Left cardiac atrium (tissue), 4 donors: ENCODE measurements at regions not wholly inside any gene's neighbourhood (a gene's known extent, or its start where the extent isn't known, plus 50 kb on each side); places are given as distances from the start of the nearest gene placed in this dataset.

Experiments used
- ATAC-seq, 2 donors: fragments of 200-7000 bp; cut with Tn5 transposase; one replicate each; pipeline ENCODE4 v1.9.1; 2020; ENCODE audit warnings: mild to moderate bottlenecking in 2 of 2, moderate library complexity in 2 of 2
- DNase-seq: peaks from one replicate; pipeline ENCODE4 v3.0.0-alpha.2; 2020
- intact Hi-C, 2 donors: fragments of 100-400 bp; cut with DNase I; formaldehyde crosslinking; loops; one replicate each; pipeline versions ENCODE4 v1.14.1 to v1.15.1; 2022 to 2023
- donor health status: DM: no; HTN: yes; CAD: no.
- donor health status: DM: no; HTN: yes; CAD: no; lungs with severe emphysema.
- donor health status: DM: yes; HTN: yes; CAD: no.
- donor health status: Dilated cardiomyopathy.

DNA sequence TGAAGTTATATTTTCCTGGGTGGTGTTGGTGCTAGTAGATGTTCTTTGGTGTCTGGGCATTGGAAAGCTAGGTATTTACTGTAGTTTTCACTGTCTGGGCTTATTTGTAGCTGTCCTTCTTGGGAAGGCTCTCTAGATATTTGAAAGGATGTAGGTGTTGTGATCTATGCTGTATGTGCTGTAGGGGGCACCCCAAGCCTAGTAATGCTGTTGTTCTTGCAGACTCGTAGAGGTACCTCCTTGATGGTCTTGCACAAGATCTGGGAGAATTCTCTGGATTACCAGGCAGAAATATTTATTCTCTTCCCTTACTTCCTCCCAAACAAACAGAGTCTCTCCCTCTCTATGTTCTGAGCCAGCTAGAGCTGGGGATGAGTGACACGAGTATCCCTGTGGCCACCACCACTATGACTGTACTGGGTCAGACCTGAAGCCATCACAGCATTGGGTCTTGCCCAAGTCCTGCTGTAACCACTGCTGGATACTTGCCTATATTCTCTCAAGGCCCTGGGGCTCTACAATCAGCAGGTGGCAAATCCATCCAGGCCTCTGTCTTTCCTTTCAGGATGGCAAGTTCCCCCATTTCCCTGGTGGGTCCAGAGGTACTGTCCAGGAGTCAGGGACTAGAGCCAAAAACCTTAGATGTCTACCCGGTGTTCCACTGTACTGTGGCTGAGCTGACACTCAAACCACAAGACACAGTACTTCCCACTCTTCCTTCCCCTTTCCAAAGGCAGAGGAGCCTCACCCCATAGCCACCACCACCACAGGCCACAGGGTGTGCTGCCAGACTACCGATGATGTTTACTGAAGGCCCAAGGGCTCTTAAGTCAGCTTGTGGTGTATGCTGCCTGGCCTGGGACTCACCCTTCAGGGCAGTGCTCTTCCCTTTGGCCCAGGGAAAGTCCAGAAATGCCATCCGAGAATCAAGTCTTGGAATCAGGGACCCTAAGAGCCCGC lies 195.2 kb upstream of the DPPA4 start:
- intact Hi-C loops = no loop called here
- peak in 1 of 2 donors; percentile 61 for ATAC-seq
- DNase-seq = no peak

- intact Hi-C loops = no loop called here
- DNase-seq (no peak), ATAC-seq (no peak)
Measured at GRCh38 chr3:109545746-109546145, 208.4 kb upstream of the DPPA4 start.

DNA sequence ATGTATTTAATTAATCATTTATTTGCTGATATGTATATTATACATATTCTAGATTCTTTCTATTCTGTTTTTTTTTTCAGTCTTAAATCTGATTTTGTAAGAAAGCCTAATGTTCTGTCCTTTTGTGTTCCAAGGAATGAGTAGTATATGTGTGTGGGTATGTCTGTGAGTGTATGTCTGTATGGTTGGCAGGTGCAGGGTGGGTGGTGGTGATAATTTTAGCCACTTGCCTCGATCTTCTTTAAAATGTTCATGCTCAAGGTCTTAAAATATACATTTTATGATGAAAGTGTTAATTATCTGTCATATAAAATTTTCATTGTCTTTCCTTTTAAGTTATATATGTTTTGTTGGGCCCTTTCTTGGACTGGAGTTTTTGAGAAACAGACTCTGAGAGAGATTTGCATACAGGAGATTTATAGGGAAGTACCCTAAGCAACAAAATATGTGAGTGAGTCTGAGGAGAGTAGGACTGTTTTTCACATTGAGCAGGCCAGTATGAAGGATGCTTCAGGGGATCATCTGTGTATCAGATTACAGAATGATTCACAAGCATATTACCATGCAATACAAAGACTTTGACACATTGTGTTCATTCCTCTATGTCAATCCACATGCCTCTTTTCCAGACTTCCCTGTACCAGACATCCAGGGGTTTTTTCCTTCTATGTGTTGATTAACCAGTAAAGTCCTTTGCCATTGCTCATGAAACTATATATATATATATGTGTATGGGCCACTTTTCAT lies 211.0 kb upstream of the DPPA4 start:
- DNase-seq = no peak
- ATAC-seq = no peak
- intact Hi-C loops = no loop called here

GRCh38 chr3:109553591-109554371 lies 216.4 kb upstream of the DPPA4 start:
- DNase-seq = no peak
- ATAC-seq = no peak
- intact Hi-C loops = no loop called here

- no peak for DNase-seq
- ATAC-seq = no peak
- intact Hi-C loops = no loop called here
Measured at GRCh38 chr3:109559389-109559788, 222.0 kb upstream of the DPPA4 start.

- ATAC-seq = no peak
- intact Hi-C loops = no loop called here
- DNase-seq = no peak
Measured at GRCh38 chr3:109563149-109563548, 225.8 kb upstream of the DPPA4 start.

- ATAC-seq (no peak), DNase-seq (no peak)
- intact Hi-C loops = no loop called here
Measured at GRCh38 chr3:109569135-109569846, 231.9 kb upstream of the DPPA4 start.

DNA sequence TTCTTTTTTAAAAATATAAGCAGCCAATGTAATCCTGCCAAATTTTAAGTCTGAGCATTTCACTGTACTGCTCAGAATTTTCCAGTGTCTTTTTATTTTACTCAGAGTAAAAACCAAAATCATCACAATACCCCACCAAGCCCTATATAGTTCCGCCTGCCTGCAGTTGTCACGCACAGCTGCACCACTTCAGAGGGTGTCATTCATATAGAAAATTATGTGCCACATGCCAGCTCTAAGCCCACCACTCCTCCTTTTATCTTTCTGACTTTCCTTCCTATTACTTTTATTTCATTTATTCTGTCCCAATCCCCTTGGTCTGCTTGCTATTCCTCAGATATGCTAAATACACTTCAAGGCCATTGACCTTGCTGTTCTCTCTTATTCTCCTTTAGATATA lies 233.1 kb upstream of the DPPA4 start:
- intact Hi-C loops = no loop called here
- ATAC-seq (no peak), DNase-seq (no peak)

DNA sequence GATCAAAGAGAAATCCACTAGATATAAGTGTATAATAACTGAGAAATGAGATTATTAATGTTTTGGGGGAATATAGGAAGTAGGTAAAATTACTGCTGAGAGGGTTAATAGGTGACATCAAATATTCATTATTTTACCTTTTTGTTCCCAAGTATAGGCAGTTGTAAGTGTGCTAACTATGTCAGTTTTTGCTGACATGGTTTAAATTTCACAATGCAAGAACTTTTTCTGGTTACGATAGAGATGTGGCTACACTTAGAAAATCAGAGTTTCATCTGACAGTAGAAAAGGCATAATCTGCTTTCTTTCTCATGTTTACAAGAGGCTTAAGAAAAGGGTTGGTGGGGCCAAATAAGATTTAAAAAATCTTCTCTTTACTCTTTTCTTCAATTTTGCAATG lies 235.0 kb upstream of the DPPA4 start:
- ATAC-seq (no peak), DNase-seq (no peak)
- intact Hi-C loops = no loop called here

DNA sequence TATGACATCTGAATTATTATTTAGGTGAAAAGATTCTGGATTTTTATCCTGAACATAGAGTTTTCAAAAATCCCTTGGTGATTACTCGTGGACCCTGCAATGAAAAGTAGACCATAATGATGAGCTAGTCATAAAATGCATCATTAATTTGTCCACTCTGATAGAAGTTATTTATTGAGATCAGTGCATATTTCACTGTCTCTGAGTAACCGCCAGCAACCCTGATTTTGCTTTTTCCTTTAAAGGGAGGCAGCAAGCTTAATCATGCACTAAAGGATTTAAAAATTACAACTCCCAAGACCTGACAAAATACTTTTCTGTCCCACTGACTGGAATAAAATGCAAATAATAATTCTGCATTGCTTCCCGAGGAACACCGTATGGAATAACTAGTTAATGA lies 259.6 kb upstream of the DPPA4 start:
- intact Hi-C loops = no loop called here
- DNase-seq = no peak
- ATAC-seq = no peak

DNA sequence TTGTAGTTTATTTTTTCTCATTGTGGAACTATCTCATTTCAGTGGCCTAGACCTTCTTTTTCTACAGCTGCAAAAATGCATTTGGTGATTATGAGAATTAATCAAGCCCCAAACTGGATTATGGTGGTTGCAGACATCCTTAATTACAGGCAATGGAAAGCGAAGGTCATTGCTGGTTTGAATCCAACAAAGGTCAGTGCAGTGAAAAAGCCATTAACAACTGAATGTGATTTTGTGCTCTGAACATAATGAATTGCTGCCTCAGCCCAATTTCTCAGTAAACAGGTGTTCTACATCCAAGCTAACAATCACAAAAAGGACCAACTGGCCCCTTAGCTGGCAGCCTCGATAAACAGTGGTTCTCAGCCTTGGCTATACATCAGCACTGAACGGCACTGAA lies 260.1 kb upstream of the DPPA4 start:
- ATAC-seq = no peak
- intact Hi-C loops = no loop called here
- no peak for DNase-seq

GRCh38 chr3:109607897-109608296 lies 270.6 kb upstream of the DPPA4 start:
- intact Hi-C loops = no loop called here
- ATAC-seq = no peak
- no peak for DNase-seq

DNA sequence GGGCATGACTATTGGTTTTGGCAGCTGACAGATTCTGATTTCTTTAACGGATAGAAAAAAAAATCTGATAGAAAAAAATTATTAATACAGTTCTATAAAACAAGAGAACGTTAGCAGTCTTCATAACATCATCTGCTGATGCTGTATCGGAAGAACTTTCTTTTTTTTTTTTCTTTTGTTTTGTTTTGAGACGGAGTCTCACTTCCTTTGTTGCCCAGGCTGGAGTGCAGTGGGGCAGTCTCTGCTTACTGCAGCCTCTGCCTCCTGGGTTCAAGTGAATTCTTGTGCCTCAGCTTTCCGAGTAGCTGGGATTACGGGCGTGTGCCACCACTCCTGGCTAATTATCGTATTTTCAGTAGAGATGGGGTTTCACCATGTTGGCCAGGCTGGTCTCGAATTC lies 271.2 kb upstream of the DPPA4 start:
- DNase-seq (no peak), ATAC-seq (no peak)
- intact Hi-C loops = no loop called here

DNA sequence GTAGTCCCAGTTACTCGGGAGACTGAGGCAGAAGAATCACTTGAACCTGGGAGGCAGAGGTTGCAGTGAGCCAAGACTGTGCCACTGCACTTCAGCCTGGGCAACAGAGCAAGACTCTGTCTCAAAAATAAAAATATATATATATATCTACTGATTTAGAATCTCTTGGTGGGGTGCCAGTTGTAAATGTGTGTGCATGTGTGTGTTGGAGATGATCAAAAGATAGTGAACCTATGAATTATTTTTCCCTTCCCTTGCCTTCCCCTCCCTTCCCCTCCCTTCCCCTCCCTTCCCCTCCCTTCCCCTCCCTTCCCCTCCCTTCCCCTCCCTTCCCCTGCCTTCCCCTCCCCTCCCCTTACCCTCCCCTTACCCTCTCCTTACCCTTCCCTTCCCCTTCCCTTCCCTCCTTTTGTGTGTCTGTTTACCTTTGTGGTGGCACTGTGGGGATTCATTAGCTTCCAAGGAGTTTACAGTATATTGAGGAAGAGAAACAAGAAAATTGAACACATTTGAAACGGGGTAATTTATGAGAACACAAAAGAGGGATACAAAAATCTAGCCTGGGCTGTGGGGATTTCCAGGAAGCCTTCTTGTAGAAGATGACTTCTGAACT lies 281.5 kb upstream of the DPPA4 start:
- intact Hi-C loops = no loop called here
- no peak for ATAC-seq

DNA sequence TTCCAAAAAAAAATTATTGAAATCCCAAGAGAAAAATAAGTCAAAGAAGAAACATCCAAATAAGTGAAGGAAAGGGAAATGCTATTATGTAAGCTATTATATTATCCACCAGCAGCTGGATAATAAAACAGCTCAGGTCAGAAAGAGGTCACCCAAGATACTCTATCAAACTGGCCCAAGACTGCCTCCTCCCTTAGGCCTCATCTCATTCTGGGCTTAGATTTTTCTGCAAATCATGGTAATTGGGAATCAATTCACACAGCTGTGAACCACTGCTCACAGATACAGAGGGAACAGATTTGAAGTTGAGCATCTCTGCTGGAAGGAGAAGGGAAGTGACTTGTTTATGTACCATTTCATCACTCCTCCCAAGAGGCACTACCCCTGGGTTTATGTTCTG lies 294.6 kb upstream of the DPPA4 start:
- ATAC-seq (no peak), DNase-seq (no peak)
- intact Hi-C loops = no loop called here

More for the DNA sequence above, 281.5 kb upstream of the DPPA4 start:
- no peak for DNase-seq

GRCh38 chr3:109640146-109640652 lies 302.9 kb upstream of the DPPA4 start:
- ATAC-seq = no peak
- no peak for DNase-seq
- intact Hi-C loops = no loop called here

DNA sequence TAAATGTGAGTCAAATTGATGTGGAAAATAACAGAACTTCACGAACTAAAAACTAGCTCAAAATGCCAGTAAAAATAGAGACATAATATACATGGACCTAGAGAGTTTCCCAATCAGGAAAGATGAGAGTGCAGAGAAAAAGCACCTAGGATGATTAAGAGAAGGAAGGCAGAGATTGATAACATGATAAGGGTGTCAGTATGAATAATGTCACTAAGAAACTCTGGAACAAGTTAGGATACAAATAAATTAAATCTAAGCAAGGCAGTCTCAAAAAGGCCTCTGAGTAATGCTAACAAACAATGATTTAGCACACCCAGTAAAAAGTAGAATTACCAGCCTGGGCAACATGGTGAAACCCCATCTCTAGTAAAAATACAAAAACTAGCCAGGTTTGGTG lies 304.7 kb upstream of the DPPA4 start:
- DNase-seq = no peak
- intact Hi-C loops = no loop called here
- no peak for ATAC-seq

DNA sequence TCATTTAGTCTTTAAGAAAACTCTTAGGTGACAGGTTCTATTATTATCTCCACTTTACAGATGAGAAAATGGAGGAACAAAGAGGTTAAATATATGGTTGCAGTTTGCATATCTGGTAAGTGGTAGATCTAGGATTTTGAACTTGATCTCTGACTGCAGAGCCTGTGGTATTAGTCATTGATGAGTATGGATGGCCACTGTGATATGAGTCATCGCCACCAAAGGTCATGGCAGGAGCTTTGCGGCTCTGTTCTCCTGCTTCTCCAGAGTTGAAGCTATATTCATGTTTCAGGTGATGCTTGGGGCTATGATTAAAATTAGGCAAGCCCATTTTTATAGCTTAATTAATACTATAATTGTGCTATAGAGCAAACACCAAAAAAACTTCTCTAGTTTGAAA lies 306.2 kb upstream of the DPPA4 start:
- no peak for ATAC-seq
- intact Hi-C loops = no loop called here
- no peak for DNase-seq

DNA sequence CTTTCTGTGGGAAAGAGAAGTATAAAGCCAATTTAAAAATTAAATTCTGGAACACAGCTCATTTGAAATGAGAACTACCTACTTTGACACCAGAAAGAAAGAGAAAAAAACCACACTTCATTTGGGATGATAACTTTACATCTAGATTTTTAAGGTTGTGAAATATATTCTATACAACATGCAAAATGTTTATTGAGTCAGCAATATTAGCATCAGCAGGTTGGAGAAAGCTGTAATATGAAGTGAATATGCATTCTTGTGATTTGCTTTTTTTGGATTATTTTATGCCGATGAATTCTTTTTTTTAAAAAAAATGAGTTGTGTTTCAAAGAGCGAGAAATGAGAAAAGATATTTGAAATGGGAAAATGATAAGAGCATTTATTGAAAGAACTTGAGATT lies 307.0 kb upstream of the DPPA4 start:
- intact Hi-C loops = no loop called here
- DNase-seq (no peak), ATAC-seq (no peak)
